ENCODE measurements at regions not wholly inside any gene's neighbourhood (a gene's known extent, or its start where the extent isn't known, plus 50 kb on each side); places are given as distances from the start of the nearest gene placed in this dataset.

DNA sequence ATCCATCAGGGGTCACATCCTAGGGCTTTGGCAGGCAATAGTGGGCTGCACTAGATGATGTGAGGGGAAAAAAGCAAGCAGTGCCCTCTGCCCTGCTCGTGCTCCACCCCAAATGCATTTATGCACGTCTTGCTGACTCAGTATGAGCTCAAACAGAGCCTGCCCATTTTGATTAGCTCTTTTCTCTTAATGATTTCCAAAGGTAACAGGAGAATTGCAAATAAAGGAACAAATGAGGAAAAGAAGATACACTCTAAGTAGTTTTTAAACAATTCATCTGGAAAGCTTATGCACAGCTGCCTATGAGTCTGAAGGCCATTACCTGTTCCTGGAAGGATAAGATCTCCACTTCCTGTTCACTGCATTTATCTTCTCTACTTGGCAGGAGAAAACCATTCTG lies 364.2 kb downstream of the TMEM232 start:
- DNase-seq, result no peak
- ATAC-seq, result no peak
- H3K36me3 ChIP-seq, result no peaks in the 10 kb centered on the region

DNA sequence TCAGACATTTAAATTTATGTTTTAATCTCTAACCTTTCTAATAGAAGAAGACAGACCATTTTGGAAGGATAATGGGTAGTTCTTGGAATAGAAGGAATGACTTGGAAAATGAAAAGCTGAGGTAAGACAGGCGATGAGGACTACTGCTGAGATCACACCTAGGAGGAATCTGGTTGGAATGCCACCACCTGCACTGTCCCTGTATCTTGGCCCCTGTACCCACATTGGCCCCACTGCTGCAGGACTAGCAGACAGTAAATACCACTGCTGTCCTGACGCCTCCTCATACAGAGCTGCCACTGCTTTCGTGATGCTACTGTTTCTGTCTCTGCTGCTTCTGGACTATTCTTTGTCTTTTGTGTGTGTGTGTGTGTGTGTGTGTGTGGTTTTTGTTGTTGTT lies 359.8 kb downstream of the TMEM232 start:
- H3K27ac ChIP-seq, result no peak overlapping the region
- DNase-seq, result no peak
- no peak for ATAC-seq
- no peaks in the 10 kb centered on the region for H3K27me3 ChIP-seq
- no peaks in the 10 kb centered on the region for H3K4me1 ChIP-seq
- no peaks in the 10 kb centered on the region for H3K36me3 ChIP-seq
- intact Hi-C loops (cut with DNase I), result no loop called here
- no peaks in the 10 kb centered on the region for H3K9me3 ChIP-seq
- no peak overlapping the region for H3K4me3 ChIP-seq
- TF ChIP-seq, protein P1, sequence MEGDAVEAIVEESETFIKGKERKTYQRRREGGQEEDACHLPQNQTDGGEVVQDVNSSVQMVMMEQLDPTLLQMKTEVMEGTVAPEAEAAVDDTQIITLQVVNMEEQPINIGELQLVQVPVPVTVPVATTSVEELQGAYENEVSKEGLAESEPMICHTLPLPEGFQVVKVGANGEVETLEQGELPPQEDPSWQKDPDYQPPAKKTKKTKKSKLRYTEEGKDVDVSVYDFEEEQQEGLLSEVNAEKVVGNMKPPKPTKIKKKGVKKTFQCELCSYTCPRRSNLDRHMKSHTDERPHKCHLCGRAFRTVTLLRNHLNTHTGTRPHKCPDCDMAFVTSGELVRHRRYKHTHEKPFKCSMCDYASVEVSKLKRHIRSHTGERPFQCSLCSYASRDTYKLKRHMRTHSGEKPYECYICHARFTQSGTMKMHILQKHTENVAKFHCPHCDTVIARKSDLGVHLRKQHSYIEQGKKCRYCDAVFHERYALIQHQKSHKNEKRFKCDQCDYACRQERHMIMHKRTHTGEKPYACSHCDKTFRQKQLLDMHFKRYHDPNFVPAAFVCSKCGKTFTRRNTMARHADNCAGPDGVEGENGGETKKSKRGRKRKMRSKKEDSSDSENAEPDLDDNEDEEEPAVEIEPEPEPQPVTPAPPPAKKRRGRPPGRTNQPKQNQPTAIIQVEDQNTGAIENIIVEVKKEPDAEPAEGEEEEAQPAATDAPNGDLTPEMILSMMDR (IDR thresholded peaks at IDR 0.05), result no peak

More for the DNA sequence above, 364.2 kb downstream of the TMEM232 start:
- no peaks in the 10 kb centered on the region for H3K4me1 ChIP-seq
- no peak overlapping the region for H3K27ac ChIP-seq
- H3K27me3 ChIP-seq, result no peaks in the 10 kb centered on the region
- TF ChIP-seq, protein P1 (IDR thresholded peaks at IDR 0.05), result no peak
- intact Hi-C loops (cut with DNase I), result no loop called here
- H3K4me3 ChIP-seq, result no peak overlapping the region
- H3K9me3 ChIP-seq, result no peaks in the 10 kb centered on the region
